ENCODE measurements at regions not wholly inside any gene's neighbourhood (a gene's known extent, or its start where the extent isn't known, plus 50 kb on each side); places are given as distances from the start of the nearest gene placed in this dataset.

- TF ChIP-seq YY1 (IDR thresholded peaks at IDR 0.05; ENCODE audit: low read depth): no peak
- TF ChIP-seq CEBPB (IDR thresholded peaks at IDR 0.05): no peak
- TF ChIP-seq TCF12 (IDR thresholded peaks at IDR 0.05; ENCODE audit: low read depth): no peak
- no peak for TF ChIP-seq USF1 (IDR thresholded peaks at IDR 0.05)
- no peak for TF ChIP-seq TEAD4 (IDR thresholded peaks at IDR 0.05)
- TF ChIP-seq TAF1 (IDR thresholded peaks at IDR 0.05; ENCODE audit: low read depth): no peak
- TF ChIP-seq REST (IDR thresholded peaks at IDR 0.05; ENCODE audit: low read depth): no peak
- TF ChIP-seq EGR1 (IDR thresholded peaks at IDR 0.05): no peak
- no peak for TF ChIP-seq MAX (IDR thresholded peaks at IDR 0.05)
- TF ChIP-seq NFIC (IDR thresholded peaks at IDR 0.05): no peak
- TF ChIP-seq RAD21 (IDR thresholded peaks at IDR 0.05; ENCODE audit: low read depth): no peak
- no peak for TF ChIP-seq EP300 (IDR thresholded peaks at IDR 0.05; ENCODE audit: borderline replicate concordance)
Measured at GRCh38 chr17:70552982-70553334, 383.6 kb downstream of the KCNJ2 start.

- TF ChIP-seq REST (IDR thresholded peaks at IDR 0.05; ENCODE audit: low read depth) (no peak), YY1 (IDR thresholded peaks at IDR 0.05; ENCODE audit: low read depth) (no peak), EP300 (IDR thresholded peaks at IDR 0.05; ENCODE audit: borderline replicate concordance) (no peak), TEAD4 (IDR thresholded peaks at IDR 0.05) (no peak), TAF1 (IDR thresholded peaks at IDR 0.05; ENCODE audit: low read depth) (no peak), CREB1 (IDR thresholded peaks at IDR 0.05; ENCODE audit: low read depth) (no peak), TCF12 (IDR thresholded peaks at IDR 0.05; ENCODE audit: low read depth) (no peak), RAD21 (IDR thresholded peaks at IDR 0.05; ENCODE audit: low read depth) (no peak), EGR1 (IDR thresholded peaks at IDR 0.05) (no peak), FOXM1 (IDR thresholded peaks at IDR 0.05; ENCODE audit: borderline replicate concordance, low read depth) (no peak), NFIC (IDR thresholded peaks at IDR 0.05) (no peak), ZBTB7A (IDR thresholded peaks at IDR 0.05; ENCODE audit: low read depth) (no peak)
Measured at GRCh38 chr17:70555723-70556122, 386.4 kb downstream of the KCNJ2 start.

- TF ChIP-seq FOXM1 (IDR thresholded peaks at IDR 0.05; ENCODE audit: borderline replicate concordance, low read depth) (no peak), TEAD4 (IDR thresholded peaks at IDR 0.05) (no peak), CREB1 (IDR thresholded peaks at IDR 0.05; ENCODE audit: low read depth) (no peak), EGR1 (IDR thresholded peaks at IDR 0.05) (no peak), CEBPB (IDR thresholded peaks at IDR 0.05) (no peak)
Measured at GRCh38 chr17:70558821-70559220, 389.5 kb downstream of the KCNJ2 start.

- TF ChIP-seq TCF12 (IDR thresholded peaks at IDR 0.05; ENCODE audit: low read depth) (no peak), YY1 (IDR thresholded peaks at IDR 0.05; ENCODE audit: low read depth) (no peak), EP300 (IDR thresholded peaks at IDR 0.05; ENCODE audit: borderline replicate concordance) (no peak), TEAD4 (IDR thresholded peaks at IDR 0.05) (no peak), USF1 (IDR thresholded peaks at IDR 0.05) (no peak), FOXM1 (IDR thresholded peaks at IDR 0.05; ENCODE audit: borderline replicate concordance, low read depth) (no peak), CEBPB (IDR thresholded peaks at IDR 0.05) (no peak), TAF1 (IDR thresholded peaks at IDR 0.05; ENCODE audit: low read depth) (no peak)
Measured at GRCh38 chr17:70560471-70560870, 391.1 kb downstream of the KCNJ2 start.

- no peak for TF ChIP-seq RAD21 (IDR thresholded peaks at IDR 0.05; ENCODE audit: low read depth)
- no peak for TF ChIP-seq TAF1 (IDR thresholded peaks at IDR 0.05; ENCODE audit: low read depth)
- no peak for TF ChIP-seq FOXM1 (IDR thresholded peaks at IDR 0.05; ENCODE audit: borderline replicate concordance, low read depth)
- TF ChIP-seq EP300 (IDR thresholded peaks at IDR 0.05; ENCODE audit: borderline replicate concordance): no peak
- no peak for TF ChIP-seq EGR1 (IDR thresholded peaks at IDR 0.05)
- no peak for TF ChIP-seq YY1 (IDR thresholded peaks at IDR 0.05; ENCODE audit: low read depth)
- TF ChIP-seq ZBTB7A (IDR thresholded peaks at IDR 0.05; ENCODE audit: low read depth): no peak
- no peak for TF ChIP-seq MAX (IDR thresholded peaks at IDR 0.05)
- no peak for TF ChIP-seq TEAD4 (IDR thresholded peaks at IDR 0.05)
- TF ChIP-seq TCF12 (IDR thresholded peaks at IDR 0.05; ENCODE audit: low read depth): no peak
- no peak for TF ChIP-seq REST (IDR thresholded peaks at IDR 0.05; ENCODE audit: low read depth)
- no peak for TF ChIP-seq CREB1 (IDR thresholded peaks at IDR 0.05; ENCODE audit: low read depth)
- TF ChIP-seq CEBPB (IDR thresholded peaks at IDR 0.05): no peak
- no peak for TF ChIP-seq USF1 (IDR thresholded peaks at IDR 0.05)
- no peak for TF ChIP-seq NFIC (IDR thresholded peaks at IDR 0.05)
Measured at GRCh38 chr17:70562137-70562536, 392.8 kb downstream of the KCNJ2 start.
